ENCODE measurements at regions not wholly inside any gene's neighbourhood (a gene's known extent, or its start where the extent isn't known, plus 50 kb on each side); places are given as distances from the start of the nearest gene placed in this dataset.
"Not testable (repeated sequence)": the region's sequence is repeated elsewhere in the genome, so short reads cannot be mapped to it uniquely, and the experiment has no call there.

DNA sequence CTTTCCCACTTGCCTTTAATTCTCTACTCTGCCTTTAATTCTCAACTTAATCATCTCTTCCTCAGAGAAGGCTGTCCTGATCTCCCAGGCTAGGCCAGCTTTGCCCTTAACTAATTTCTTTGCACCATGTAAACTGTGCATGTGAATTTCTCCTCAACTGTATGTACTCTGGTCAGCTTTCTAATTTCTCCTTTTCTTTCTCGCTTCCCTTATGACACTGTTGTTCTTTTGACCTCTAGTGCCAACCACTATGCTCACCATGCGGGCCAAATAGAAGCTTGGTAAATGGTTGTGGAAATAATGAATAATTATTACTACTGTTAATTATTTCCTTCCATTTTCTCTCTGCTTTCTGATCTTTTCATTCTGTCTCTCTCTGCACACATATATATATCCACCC is 269.0 kb upstream of the CRBN start:
- H3K4me1 ChIP-seq (ENCODE audit: control insufficient read depth in 1 of 2, insufficient read depth in 2 of 2, low read length in 2 of 2), result no peaks in the 10 kb centered on the region
- no peak overlapping the region for H3K27ac ChIP-seq (ENCODE audit: low read depth in 1 of 2, low read length in 2 of 2)
- ATAC-seq (ENCODE audit: low FRiP score), result no peak
- H3K4me3 ChIP-seq (ENCODE audit: low read length in 2 of 2), result no peak overlapping the region
- WGBS, 2 donors, result 93 to 96% methylated on average over 2 of the region's 2 CpGs
- H3K9me3 ChIP-seq (ENCODE audit: control insufficient read depth, low read length), result no peaks in the 10 kb centered on the region
- no peaks in the 10 kb centered on the region for H3K36me3 ChIP-seq (ENCODE audit: control insufficient read depth in 1 of 2, insufficient read depth in 2 of 2, low read length in 1 of 2)
- intact Hi-C loops (cut with DNase I), result no loop called here
- H3K27me3 ChIP-seq (ENCODE audit: control insufficient read depth in 1 of 2, insufficient read depth in 2 of 2, low read length in 1 of 2), result no peaks in the 10 kb centered on the region
- no peak for DNase-seq

GRCh38 chr3:3447641-3448040 is 268.1 kb upstream of the CRBN start:
- DNase-seq, result no peak
- intact Hi-C loops (cut with DNase I), result no loop called here

GRCh38 chr3:3446251-3446650 is 266.8 kb upstream of the CRBN start:
- H3K36me3 ChIP-seq (ENCODE audit: control insufficient read depth in 1 of 2, insufficient read depth in 2 of 2, low read length in 1 of 2), result no peaks in the 10 kb centered on the region
- H3K9me3 ChIP-seq (ENCODE audit: control insufficient read depth, low read length), result no peaks in the 10 kb centered on the region
- no peaks in the 10 kb centered on the region for H3K4me1 ChIP-seq (ENCODE audit: control insufficient read depth in 1 of 2, insufficient read depth in 2 of 2, low read length in 2 of 2)
- H3K4me3 ChIP-seq (ENCODE audit: low read length in 2 of 2), result no peak overlapping the region
- no peak overlapping the region for H3K27ac ChIP-seq (ENCODE audit: low read depth in 1 of 2, low read length in 2 of 2)
- intact Hi-C loops (cut with DNase I), result no loop called here
- ATAC-seq (ENCODE audit: low FRiP score) (no peak), DNase-seq (no peak)
- 66% methylated on average over 4 of the region's 4 CpGs for WGBS, 2 donors
- no peaks in the 10 kb centered on the region for H3K27me3 ChIP-seq (ENCODE audit: control insufficient read depth in 1 of 2, insufficient read depth in 2 of 2, low read length in 1 of 2)

More at GRCh38 chr3:3447641-3448040, 268.1 kb upstream of the CRBN start:
- no peak for ATAC-seq (ENCODE audit: low FRiP score)
- Histone ChIP-seq H3K4me1 (ENCODE audit: control insufficient read depth in 1 of 2, insufficient read depth in 2 of 2, low read length in 2 of 2) (no peaks in the 10 kb centered on the region), H3K36me3 (ENCODE audit: control insufficient read depth in 1 of 2, insufficient read depth in 2 of 2, low read length in 1 of 2) (no peaks in the 10 kb centered on the region), H3K27ac (ENCODE audit: low read depth in 1 of 2, low read length in 2 of 2) (no peak overlapping the region), H3K4me3 (ENCODE audit: low read length in 2 of 2) (no peak overlapping the region), H3K9me3 (ENCODE audit: control insufficient read depth, low read length) (no peaks in the 10 kb centered on the region), H3K27me3 (ENCODE audit: control insufficient read depth in 1 of 2, insufficient read depth in 2 of 2, low read length in 1 of 2) (no peaks in the 10 kb centered on the region)
- 92 to 96% methylated on average over 2 of the region's 2 CpGs for WGBS, 2 donors

GRCh38 chr3:3443482-3443881 is 264.0 kb upstream of the CRBN start:
- no peaks in the 10 kb centered on the region for H3K27me3 ChIP-seq (ENCODE audit: control insufficient read depth in 1 of 2, insufficient read depth in 2 of 2, low read length in 1 of 2)
- no peak overlapping the region for H3K27ac ChIP-seq (ENCODE audit: low read depth in 1 of 2, low read length in 2 of 2)
- no peaks in the 10 kb centered on the region for H3K36me3 ChIP-seq (ENCODE audit: control insufficient read depth in 1 of 2, insufficient read depth in 2 of 2, low read length in 1 of 2)
- no peak for ATAC-seq (ENCODE audit: low FRiP score)
- WGBS, 2 donors, result 88% methylated on average over 3 of the region's 3 CpGs
- no peaks in the 10 kb centered on the region for H3K9me3 ChIP-seq (ENCODE audit: control insufficient read depth, low read length)
- no peak overlapping the region for H3K4me3 ChIP-seq (ENCODE audit: low read length in 2 of 2)
- DNase-seq, result no peak
- no peaks in the 10 kb centered on the region for H3K4me1 ChIP-seq (ENCODE audit: control insufficient read depth in 1 of 2, insufficient read depth in 2 of 2, low read length in 2 of 2)
- intact Hi-C loops (cut with DNase I), result no loop called here

DNA sequence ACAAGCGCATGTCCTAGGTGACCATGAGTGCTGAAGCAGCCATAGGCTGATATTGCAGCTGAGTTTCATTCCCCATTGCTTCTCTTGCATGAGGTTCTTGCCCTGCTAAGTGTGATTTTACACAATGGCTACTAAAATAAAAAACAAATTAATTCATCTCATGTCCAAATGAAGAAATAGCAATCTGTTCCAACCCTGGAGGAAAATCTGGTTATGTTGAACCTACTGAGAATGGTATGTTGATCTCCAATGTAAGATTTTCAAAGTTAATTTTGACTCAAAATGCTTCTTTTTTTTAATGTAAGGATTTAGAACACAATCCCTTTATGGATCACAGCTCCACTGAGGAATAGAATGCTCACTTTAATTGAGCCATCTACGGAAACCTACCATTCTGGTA is 254.2 kb upstream of the CRBN start:
- no peaks in the 10 kb centered on the region for H3K4me1 ChIP-seq (ENCODE audit: control insufficient read depth in 1 of 2, insufficient read depth in 2 of 2, low read length in 2 of 2)
- no peaks in the 10 kb centered on the region for H3K36me3 ChIP-seq (ENCODE audit: control insufficient read depth in 1 of 2, insufficient read depth in 2 of 2, low read length in 1 of 2)
- DNase-seq (no peak), ATAC-seq (ENCODE audit: low FRiP score) (no peak)
- H3K27me3 ChIP-seq (ENCODE audit: control insufficient read depth in 1 of 2, insufficient read depth in 2 of 2, low read length in 1 of 2), result no peaks in the 10 kb centered on the region
- intact Hi-C loops (cut with DNase I), result no loop called here
- no peak overlapping the region for H3K4me3 ChIP-seq (ENCODE audit: low read length in 2 of 2)
- H3K9me3 ChIP-seq (ENCODE audit: control insufficient read depth, low read length), result no peaks in the 10 kb centered on the region
- 97 to 98% methylated on average over 2 of the region's 2 CpGs for WGBS, 2 donors
- H3K27ac ChIP-seq (ENCODE audit: low read depth in 1 of 2, low read length in 2 of 2), result no peak overlapping the region

DNA sequence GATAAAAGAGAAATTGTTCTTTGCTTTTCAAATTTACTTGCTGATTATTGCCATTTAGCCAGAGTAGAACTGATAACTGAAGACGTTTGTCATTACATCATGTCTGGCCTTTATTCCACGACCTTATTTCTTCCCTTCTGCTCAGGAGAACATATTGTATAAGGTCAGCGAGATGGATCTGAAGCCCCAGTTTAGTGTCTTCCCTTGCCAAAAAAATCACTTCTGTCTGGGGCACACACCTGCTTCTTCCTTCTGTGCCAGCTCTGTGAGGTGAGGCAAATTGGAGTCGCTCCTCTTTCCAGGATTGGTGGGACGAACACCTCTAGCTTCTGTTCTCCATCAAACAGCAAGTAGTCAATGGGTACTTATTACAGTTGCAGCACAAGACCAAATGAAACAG is 250.3 kb upstream of the CRBN start:
- 62 to 68% methylated on average over 5 of the region's 5 CpGs for WGBS, 2 donors
- intact Hi-C loops (cut with DNase I), result no loop called here
- Histone ChIP-seq H3K4me1 (ENCODE audit: control insufficient read depth in 1 of 2, insufficient read depth in 2 of 2, low read length in 2 of 2) (no peaks in the 10 kb centered on the region), H3K4me3 (ENCODE audit: low read length in 2 of 2) (no peak overlapping the region), H3K9me3 (ENCODE audit: control insufficient read depth, low read length) (no peaks in the 10 kb centered on the region), H3K27ac (ENCODE audit: low read depth in 1 of 2, low read length in 2 of 2) (no peak overlapping the region), H3K36me3 (ENCODE audit: control insufficient read depth in 1 of 2, insufficient read depth in 2 of 2, low read length in 1 of 2) (no peaks in the 10 kb centered on the region), H3K27me3 (ENCODE audit: control insufficient read depth in 1 of 2, insufficient read depth in 2 of 2, low read length in 1 of 2) (no peaks in the 10 kb centered on the region)
- ATAC-seq (ENCODE audit: low FRiP score) (no peak), DNase-seq (no peak)

- H3K27me3 ChIP-seq (ENCODE audit: control insufficient read depth in 1 of 2, insufficient read depth in 2 of 2, low read length in 1 of 2); H3K9me3 ChIP-seq (ENCODE audit: control insufficient read depth, low read length); H3K4me1 ChIP-seq (ENCODE audit: control insufficient read depth in 1 of 2, insufficient read depth in 2 of 2, low read length in 2 of 2); H3K36me3 ChIP-seq (ENCODE audit: control insufficient read depth in 1 of 2, insufficient read depth in 2 of 2, low read length in 1 of 2); H3K4me3 ChIP-seq (ENCODE audit: low read length in 2 of 2); DNase-seq; intact Hi-C loops (cut with DNase I); H3K27ac ChIP-seq (ENCODE audit: low read depth in 1 of 2, low read length in 2 of 2); ATAC-seq (ENCODE audit: low FRiP score): not testable (repeated sequence)
- 54 to 62% methylated on average over 4 of the region's 4 CpGs for WGBS, 2 donors
These were observed 228.2 kb upstream of the CRBN start for GRCh38 chr3:3407707-3408106.

GRCh38 chr3:3405131-3405530 is 225.6 kb upstream of the CRBN start:
- Histone ChIP-seq H3K36me3 (ENCODE audit: control insufficient read depth in 1 of 2, insufficient read depth in 2 of 2, low read length in 1 of 2) (no peaks in the 10 kb centered on the region), H3K9me3 (ENCODE audit: control insufficient read depth, low read length) (peaks cover 5% of the 10 kb centered on the region), H3K27ac (ENCODE audit: low read depth in 1 of 2, low read length in 2 of 2) (no peak overlapping the region), H3K27me3 (ENCODE audit: control insufficient read depth in 1 of 2, insufficient read depth in 2 of 2, low read length in 1 of 2) (no peaks in the 10 kb centered on the region), H3K4me1 (ENCODE audit: control insufficient read depth in 1 of 2, insufficient read depth in 2 of 2, low read length in 2 of 2) (no peaks in the 10 kb centered on the region), H3K4me3 (ENCODE audit: low read length in 2 of 2) (no peak overlapping the region)
- WGBS, 2 donors, result 82 to 84% methylated on average over 6 of the region's 6 CpGs
- ATAC-seq (ENCODE audit: low FRiP score) (no peak), DNase-seq (no peak)
- intact Hi-C loops (cut with DNase I), result no loop called here

DNA sequence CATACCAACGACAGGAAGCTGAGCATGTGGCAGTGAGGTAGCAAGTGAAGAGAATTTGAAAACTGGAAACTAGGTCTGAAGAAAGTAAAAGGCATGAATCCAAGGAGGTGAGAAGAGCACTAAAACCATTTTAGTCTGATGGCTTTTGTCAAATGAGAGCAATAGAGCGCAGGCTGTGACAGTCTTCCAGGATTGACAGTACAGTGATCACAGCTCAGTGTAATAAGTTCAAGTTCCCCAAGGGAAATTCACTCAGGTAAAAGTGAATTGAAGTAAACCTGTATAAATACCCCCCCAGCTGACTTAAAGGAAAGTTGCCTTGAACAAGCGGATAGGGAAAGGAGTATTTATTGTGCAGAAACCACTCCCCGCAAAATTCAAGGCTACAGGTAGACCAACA is 224.2 kb upstream of the CRBN start:
- Histone ChIP-seq H3K27me3 (ENCODE audit: control insufficient read depth in 1 of 2, insufficient read depth in 2 of 2, low read length in 1 of 2) (no peaks in the 10 kb centered on the region), H3K4me1 (ENCODE audit: control insufficient read depth in 1 of 2, insufficient read depth in 2 of 2, low read length in 2 of 2) (no peaks in the 10 kb centered on the region), H3K36me3 (ENCODE audit: control insufficient read depth in 1 of 2, insufficient read depth in 2 of 2, low read length in 1 of 2) (no peaks in the 10 kb centered on the region), H3K9me3 (ENCODE audit: control insufficient read depth, low read length) (peaks cover 5% of the 10 kb centered on the region), H3K4me3 (ENCODE audit: low read length in 2 of 2) (no peak overlapping the region), H3K27ac (ENCODE audit: low read depth in 1 of 2, low read length in 2 of 2) (no peak overlapping the region)
- intact Hi-C loops (cut with DNase I), result no loop called here
- DNase-seq (no peak), ATAC-seq (ENCODE audit: low FRiP score) (no peak)
- WGBS, 2 donors, result 88 to 89% methylated on average over 4 of the region's 4 CpGs

All from aorta (tissue), 5 donors.